DND-41 (cell line): ENCODE measurements at regions not wholly inside any gene's neighbourhood (a gene's known extent, or its start where the extent isn't known, plus 50 kb on each side); places are given as distances from the start of the nearest gene placed in this dataset.

Experiments
- EZH2 ChIP-seq: IDR thresholded peaks from 3 replicates; pipeline ENCODE4 v1.6.1; 2012; ENCODE audit warnings: borderline replicate concordance, low read depth, mild to moderate bottlenecking, moderate library complexity, low read length, inconsistent platforms; ENCODE audit not compliant: severe bottlenecking
- TF ChIP-seq, protein P1 (sequence below): IDR thresholded peaks from 2 replicates; pipeline ENCODE4 v1.5.1; 2012; ENCODE audit warnings: borderline replicate concordance, low read length, moderate library complexity, mild to moderate bottlenecking; ENCODE audit not compliant: poor library complexity, severe bottlenecking; ENCODE audit errors: extremely low read depth

- TF ChIP-seq, protein P1, sequence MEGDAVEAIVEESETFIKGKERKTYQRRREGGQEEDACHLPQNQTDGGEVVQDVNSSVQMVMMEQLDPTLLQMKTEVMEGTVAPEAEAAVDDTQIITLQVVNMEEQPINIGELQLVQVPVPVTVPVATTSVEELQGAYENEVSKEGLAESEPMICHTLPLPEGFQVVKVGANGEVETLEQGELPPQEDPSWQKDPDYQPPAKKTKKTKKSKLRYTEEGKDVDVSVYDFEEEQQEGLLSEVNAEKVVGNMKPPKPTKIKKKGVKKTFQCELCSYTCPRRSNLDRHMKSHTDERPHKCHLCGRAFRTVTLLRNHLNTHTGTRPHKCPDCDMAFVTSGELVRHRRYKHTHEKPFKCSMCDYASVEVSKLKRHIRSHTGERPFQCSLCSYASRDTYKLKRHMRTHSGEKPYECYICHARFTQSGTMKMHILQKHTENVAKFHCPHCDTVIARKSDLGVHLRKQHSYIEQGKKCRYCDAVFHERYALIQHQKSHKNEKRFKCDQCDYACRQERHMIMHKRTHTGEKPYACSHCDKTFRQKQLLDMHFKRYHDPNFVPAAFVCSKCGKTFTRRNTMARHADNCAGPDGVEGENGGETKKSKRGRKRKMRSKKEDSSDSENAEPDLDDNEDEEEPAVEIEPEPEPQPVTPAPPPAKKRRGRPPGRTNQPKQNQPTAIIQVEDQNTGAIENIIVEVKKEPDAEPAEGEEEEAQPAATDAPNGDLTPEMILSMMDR: no peak
- TF ChIP-seq EZH2: no peak
These were observed 60.8 kb upstream of the FAM3C start for GRCh38 chr7:121456785-121457359.
